Ovary (tissue), 7 donors: ENCODE measurements at regions not wholly inside any gene's neighbourhood (a gene's known extent, or its start where the extent isn't known, plus 50 kb on each side); places are given as distances from the start of the nearest gene placed in this dataset.
"Not testable (repeated sequence)": the region's sequence is repeated elsewhere in the genome, so short reads cannot be mapped to it uniquely, and the experiment has no call there.

Source experiments
- DNase-seq, 5 donors: peaks; one replicate each; pipeline ENCODE4 v3.0.0-alpha.2; 2019 to 2020
- H3K27ac ChIP-seq, 2 donors: fragments of 200-600 bp; one replicate each; pipeline versions ENCODE4 v1.5.1 to v1.8.0; 2019 to 2022
- H3K27me3 ChIP-seq: fragments of 200-600 bp; one replicate; pipeline ENCODE4 v1.8.0; 2022
- H3K36me3 ChIP-seq: fragments of 200-600 bp; sonication (generic); one replicate; pipeline ENCODE4 v1.5.1; 2019
- H3K4me1 ChIP-seq: one replicate; pipeline ENCODE4 v1.8.1; 2013; ENCODE audit warnings: mild to moderate bottlenecking, moderate library complexity; ENCODE audit not compliant: insufficient read depth
- H3K4me3 ChIP-seq: fragments of 200-600 bp; sonication (generic); one replicate; pipeline ENCODE4 v1.5.1; 2017
- H3K9me3 ChIP-seq, 2 donors: fragments of 200-600 bp in 1 of 2; sonication (generic) in 1 of 2; one replicate each; pipeline versions ENCODE4 v1.5.1 to v1.8.1; 2013 to 2019; ENCODE audit warnings: mild to moderate bottlenecking in 1 of 2, moderate library complexity in 1 of 2
- EP300 ChIP-seq: sonication (generic); formaldehyde crosslinking; IDR thresholded peaks from one replicate; pipeline ENCODE4 v1.6.1; 2017; ENCODE audit warnings: antibody characterized with exemption
- POLR2A ChIP-seq: fragments of 450-650 bp; IDR thresholded peaks from one replicate; pipeline ENCODE4 v1.6.1; 2017; ENCODE audit warnings: antibody characterized with exemption, mild to moderate bottlenecking, moderate library complexity
- WGBS, 3 donors: extraction: QIAGEN DNeasy Blood & Tissue Kit in 1 of 3; methylation state at CpG; one replicate each; pipeline versions ENCODE4 v1.1.5 to v1.1.7; 2013 to 2017; 5-methylcytosine and 5-hydroxymethylcytosine counted together
- intact Hi-C, 4 donors: fragments of 100-400 bp; cut with DNase I; formaldehyde crosslinking; loops; one replicate each; pipeline versions ENCODE4 v1.11.0 to v1.15.1; 2022 to 2023
- TF ChIP-seq, protein P1 (sequence below), 3 donors: fragments of 450-650 bp in 2 of 3; fragments of 200-600 bp in 1 of 3; IDR thresholded peaks; one replicate each; pipeline versions ENCODE4 v1.5.1 to v1.8.0; 2016 to 2022; ENCODE audit warnings: antibody characterized with exemption in 3 of 3, mild to moderate bottlenecking in 1 of 3
- donor health status: DM: no; HTN: no; CAD: no; lungs with moderate emphysema.
- donor health status: DM: no; HTN: no; CAD: no.
- donor health status: Bipolar disorder and iron deficiency.
- donor health status: DM: no; HTN: no; CAD: no.
- donor health status: DM: yes; HTN: yes; CAD: no.

- no peak for DNase-seq
- Histone ChIP-seq H3K4me1 (no peaks in the 10 kb centered on the region), H3K27me3 (no peaks in the 10 kb centered on the region), H3K4me3 (no peak overlapping the region), H3K36me3 (no peaks in the 10 kb centered on the region), H3K27ac (no peak overlapping the region), H3K9me3 (no peaks in the 10 kb centered on the region)
- 86 to 95% (median 89%) methylated on average over 1 of the region's 1 CpG for WGBS, 3 donors
- TF ChIP-seq, protein P1, sequence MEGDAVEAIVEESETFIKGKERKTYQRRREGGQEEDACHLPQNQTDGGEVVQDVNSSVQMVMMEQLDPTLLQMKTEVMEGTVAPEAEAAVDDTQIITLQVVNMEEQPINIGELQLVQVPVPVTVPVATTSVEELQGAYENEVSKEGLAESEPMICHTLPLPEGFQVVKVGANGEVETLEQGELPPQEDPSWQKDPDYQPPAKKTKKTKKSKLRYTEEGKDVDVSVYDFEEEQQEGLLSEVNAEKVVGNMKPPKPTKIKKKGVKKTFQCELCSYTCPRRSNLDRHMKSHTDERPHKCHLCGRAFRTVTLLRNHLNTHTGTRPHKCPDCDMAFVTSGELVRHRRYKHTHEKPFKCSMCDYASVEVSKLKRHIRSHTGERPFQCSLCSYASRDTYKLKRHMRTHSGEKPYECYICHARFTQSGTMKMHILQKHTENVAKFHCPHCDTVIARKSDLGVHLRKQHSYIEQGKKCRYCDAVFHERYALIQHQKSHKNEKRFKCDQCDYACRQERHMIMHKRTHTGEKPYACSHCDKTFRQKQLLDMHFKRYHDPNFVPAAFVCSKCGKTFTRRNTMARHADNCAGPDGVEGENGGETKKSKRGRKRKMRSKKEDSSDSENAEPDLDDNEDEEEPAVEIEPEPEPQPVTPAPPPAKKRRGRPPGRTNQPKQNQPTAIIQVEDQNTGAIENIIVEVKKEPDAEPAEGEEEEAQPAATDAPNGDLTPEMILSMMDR (IDR thresholded peaks at IDR 0.05): no peak
- TF ChIP-seq POLR2A (no peak), EP300 (no peak)
- intact Hi-C loops: no loop called here
Observed at GRCh38 chr6:19245656-19246055, 591.5 kb upstream of the ID4 start.

GRCh38 chr6:19247181-19247580, 590.0 kb upstream of the ID4 start:
- H3K4me3 ChIP-seq, H3K9me3 ChIP-seq, H3K27ac ChIP-seq, H3K4me1 ChIP-seq, H3K36me3 ChIP-seq, intact Hi-C loops, H3K27me3 ChIP-seq, DNase-seq: not testable (repeated sequence)
- WGBS, 3 donors: 86 to 89% (median 87%) methylated on average over 8 of the region's 8 CpGs

GRCh38 chr6:19256123-19256522, 581.0 kb upstream of the ID4 start:
- H3K36me3 ChIP-seq, DNase-seq, H3K9me3 ChIP-seq, H3K4me1 ChIP-seq, H3K27me3 ChIP-seq, H3K27ac ChIP-seq, H3K4me3 ChIP-seq, intact Hi-C loops: not testable (repeated sequence)
- 81 to 91% (median 84%) methylated on average over 2 of the region's 2 CpGs for WGBS, 3 donors

- H3K4me1 ChIP-seq: no peaks in the 10 kb centered on the region
- no peak overlapping the region for H3K27ac ChIP-seq
- DNase-seq: no peak
- 96 to 100% (median 98%) methylated on average over 1 of the region's 1 CpG for WGBS, 3 donors
- no peaks in the 10 kb centered on the region for H3K36me3 ChIP-seq
- intact Hi-C loops: no loop called here
- H3K4me3 ChIP-seq: no peak overlapping the region
- H3K27me3 ChIP-seq: no peaks in the 10 kb centered on the region
- no peaks in the 10 kb centered on the region for H3K9me3 ChIP-seq
- no peak for TF ChIP-seq POLR2A
- TF ChIP-seq, protein P1 (IDR thresholded peaks at IDR 0.05): no peak
Observed at GRCh38 chr6:19261642-19262041, 575.5 kb upstream of the ID4 start.

DNA sequence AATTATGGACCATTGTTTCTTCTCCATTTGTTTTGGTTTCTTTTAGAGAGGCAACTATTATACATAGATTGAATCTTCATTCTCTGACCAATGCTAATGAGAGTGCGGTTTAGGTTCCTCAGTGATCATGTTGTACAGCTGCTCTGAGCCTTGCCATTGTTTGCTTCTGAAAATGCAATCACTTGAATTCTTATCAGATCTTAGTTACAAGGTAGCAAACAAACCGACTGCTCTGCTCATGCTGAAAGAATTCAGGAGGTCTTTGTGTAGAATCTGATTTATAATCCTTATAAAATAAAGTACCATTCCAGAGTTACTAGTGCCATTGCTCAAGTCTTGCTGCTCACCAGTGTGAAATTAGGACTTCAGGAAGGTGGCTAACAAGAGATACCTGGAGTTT, 569.1 kb upstream of the ID4 start:
- no peak for DNase-seq
- 76 to 80% (median 78%) methylated on average over 2 of the region's 2 CpGs for WGBS, 3 donors
- H3K4me3 ChIP-seq: no peak overlapping the region
- TF ChIP-seq POLR2A (no peak), EP300 (no peak)
- TF ChIP-seq, protein P1 (IDR thresholded peaks at IDR 0.05): no peak
- intact Hi-C loops: no loop called here
- H3K27ac ChIP-seq: no peak overlapping the region
- no peaks in the 10 kb centered on the region for H3K27me3 ChIP-seq
- no peaks in the 10 kb centered on the region for H3K4me1 ChIP-seq
- H3K9me3 ChIP-seq: no peaks in the 10 kb centered on the region
- H3K36me3 ChIP-seq: no peaks in the 10 kb centered on the region

DNA sequence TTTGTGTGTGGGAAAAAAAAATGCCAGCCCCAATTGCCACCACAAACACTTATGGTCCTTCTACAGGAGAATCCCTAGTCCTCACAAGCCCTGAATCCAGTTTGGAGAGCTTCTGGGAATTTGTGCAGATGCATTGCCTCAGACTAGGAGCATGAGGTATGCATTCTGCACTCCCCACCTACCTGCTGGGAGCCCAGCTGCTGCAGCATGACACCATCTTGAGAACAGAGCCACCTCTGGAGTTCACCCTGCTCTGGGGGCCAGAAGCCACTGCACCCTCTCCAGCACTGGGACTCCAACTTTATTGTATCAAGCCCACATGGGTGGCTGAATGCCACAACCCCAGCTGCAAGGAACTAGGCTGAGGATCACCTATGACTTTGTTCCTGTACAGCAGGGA, 568.5 kb upstream of the ID4 start:
- H3K4me1 ChIP-seq: no peaks in the 10 kb centered on the region
- TF ChIP-seq POLR2A (no peak), EP300 (no peak)
- TF ChIP-seq, protein P1 (IDR thresholded peaks at IDR 0.05): no peak
- intact Hi-C loops: no loop called here
- H3K4me3 ChIP-seq: no peak overlapping the region
- H3K9me3 ChIP-seq: no peaks in the 10 kb centered on the region
- no peaks in the 10 kb centered on the region for H3K36me3 ChIP-seq
- no peak overlapping the region for H3K27ac ChIP-seq
- H3K27me3 ChIP-seq: no peaks in the 10 kb centered on the region
- no peak for DNase-seq
